ENCODE measurements at regions not wholly inside any gene's neighbourhood (a gene's known extent, or its start where the extent isn't known, plus 50 kb on each side); places are given as distances from the start of the nearest gene placed in this dataset.

DNA sequence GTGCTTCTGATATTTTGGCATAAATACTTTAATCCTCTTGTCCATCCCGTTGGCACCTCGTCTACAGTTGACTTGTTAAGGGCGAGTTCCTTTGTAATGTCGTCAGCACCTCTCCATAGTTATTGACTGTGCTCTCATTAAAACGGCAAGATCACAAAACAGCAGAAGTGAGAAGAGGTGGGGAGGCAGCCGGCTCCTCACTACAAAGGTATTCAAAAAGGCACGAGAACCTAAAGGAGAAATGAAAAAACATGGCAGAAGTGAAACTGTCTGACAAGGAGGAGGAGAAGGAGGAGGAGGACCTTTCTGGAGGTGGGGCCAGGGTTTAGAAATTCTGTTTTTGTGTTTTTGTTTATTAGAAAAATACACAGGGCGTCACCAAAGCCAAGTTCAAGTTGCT is 235.6 kb downstream of the BCL11A start:
- FAIRE-seq (no peak), DNase-seq (ENCODE audit: insufficient read length, low spot score) (no peak)
- TF ChIP-seq, protein P1, sequence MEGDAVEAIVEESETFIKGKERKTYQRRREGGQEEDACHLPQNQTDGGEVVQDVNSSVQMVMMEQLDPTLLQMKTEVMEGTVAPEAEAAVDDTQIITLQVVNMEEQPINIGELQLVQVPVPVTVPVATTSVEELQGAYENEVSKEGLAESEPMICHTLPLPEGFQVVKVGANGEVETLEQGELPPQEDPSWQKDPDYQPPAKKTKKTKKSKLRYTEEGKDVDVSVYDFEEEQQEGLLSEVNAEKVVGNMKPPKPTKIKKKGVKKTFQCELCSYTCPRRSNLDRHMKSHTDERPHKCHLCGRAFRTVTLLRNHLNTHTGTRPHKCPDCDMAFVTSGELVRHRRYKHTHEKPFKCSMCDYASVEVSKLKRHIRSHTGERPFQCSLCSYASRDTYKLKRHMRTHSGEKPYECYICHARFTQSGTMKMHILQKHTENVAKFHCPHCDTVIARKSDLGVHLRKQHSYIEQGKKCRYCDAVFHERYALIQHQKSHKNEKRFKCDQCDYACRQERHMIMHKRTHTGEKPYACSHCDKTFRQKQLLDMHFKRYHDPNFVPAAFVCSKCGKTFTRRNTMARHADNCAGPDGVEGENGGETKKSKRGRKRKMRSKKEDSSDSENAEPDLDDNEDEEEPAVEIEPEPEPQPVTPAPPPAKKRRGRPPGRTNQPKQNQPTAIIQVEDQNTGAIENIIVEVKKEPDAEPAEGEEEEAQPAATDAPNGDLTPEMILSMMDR (IDR thresholded peaks at IDR 0.05; ENCODE audit: insufficient read depth, missing control alignments): no peak

DNA sequence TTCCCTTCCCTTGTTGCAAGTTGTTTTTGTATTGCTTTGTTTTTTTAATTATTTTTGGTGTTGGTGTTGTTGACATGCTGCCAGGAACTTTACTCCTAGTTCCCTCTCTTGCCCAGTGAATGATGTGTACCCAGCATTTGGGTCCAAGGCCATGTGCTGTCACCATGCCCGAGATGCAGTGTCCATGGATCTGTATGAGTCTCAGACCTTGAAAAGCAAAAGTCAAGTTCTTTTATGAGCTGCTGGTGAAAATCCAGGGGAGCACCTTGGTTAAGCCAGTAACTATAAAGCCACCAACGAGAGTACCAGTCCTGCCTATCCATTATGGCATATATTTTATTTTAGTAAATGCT is 236.4 kb downstream of the BCL11A start:
- DNase-seq (ENCODE audit: insufficient read length, low spot score): no peak
- TF ChIP-seq, protein P1 (IDR thresholded peaks at IDR 0.05; ENCODE audit: insufficient read depth, missing control alignments): no peak
- no peak for FAIRE-seq

DNA sequence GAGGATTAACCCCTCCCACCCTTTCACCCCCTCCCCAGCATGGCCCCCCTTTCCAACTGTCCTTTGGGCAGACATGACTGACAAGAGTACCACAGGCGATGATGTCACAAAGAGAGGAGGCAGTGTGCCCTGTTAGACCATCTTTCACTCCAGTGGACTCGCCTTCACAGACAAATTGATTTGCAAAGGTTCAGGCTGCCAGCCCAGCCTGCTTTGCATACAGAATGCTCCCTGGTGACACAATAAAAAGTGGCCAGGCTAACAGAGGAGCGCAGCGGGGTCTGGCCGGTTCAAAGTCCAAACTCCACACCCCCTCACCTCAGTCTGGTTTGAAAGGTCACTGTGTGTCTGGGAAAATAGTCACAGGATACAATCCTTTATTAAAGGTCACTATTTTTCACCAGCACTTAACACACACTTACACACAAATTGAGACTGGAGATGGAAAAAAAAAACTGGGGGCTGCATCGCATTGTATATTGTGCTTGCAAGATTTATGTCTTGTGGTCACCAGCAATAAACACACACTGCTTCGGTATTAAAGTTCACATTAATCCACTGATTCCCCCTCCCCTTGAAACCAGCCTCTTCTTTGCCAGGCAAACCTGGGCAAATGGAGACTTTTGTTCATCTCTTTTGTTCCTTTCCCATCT is 236.9 kb downstream of the BCL11A start:
- FAIRE-seq: no peak
- TF ChIP-seq, protein P1 (IDR thresholded peaks at IDR 0.05; ENCODE audit: insufficient read depth, missing control alignments): no peak
- DNase-seq (ENCODE audit: insufficient read length, low spot score): no peak

DNA sequence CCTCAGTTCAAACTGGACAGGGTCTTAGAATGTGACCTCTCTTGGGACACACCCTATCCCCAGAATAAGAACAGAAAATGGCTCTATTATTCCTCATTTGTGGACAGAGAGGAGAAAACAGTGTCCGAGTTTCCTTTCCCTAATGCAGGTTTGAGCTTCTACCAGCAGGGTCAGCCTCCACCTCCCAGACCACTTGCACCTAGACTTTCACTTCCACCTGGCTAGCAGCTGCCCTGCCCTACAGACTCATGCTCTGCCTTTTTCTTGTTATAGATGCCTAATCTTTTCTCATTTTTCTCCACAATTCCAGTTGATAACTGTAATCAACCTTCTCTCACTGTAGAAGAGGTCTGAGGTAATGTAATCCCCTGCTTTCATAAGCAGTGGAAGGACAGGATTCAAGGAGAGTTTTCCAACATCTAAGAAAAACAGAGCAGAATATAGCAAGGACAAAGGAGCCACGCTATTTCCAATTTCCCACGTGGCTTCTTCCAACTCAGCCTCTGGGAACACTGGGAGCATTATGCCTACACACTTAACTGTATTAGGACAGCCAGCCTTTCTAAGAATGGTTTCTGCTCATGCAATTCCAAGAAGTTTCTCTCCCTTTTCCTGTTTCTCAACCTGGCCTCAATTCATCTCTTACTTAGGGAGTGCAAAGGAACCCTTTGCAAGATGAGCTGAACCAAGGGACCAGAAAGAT is 239.8 kb downstream of the BCL11A start:
- DNase-seq (ENCODE audit: insufficient read length, low spot score) (no peak), FAIRE-seq (no peak)
- TF ChIP-seq, protein P1 (IDR thresholded peaks at IDR 0.05; ENCODE audit: insufficient read depth, missing control alignments): no peak

DNA sequence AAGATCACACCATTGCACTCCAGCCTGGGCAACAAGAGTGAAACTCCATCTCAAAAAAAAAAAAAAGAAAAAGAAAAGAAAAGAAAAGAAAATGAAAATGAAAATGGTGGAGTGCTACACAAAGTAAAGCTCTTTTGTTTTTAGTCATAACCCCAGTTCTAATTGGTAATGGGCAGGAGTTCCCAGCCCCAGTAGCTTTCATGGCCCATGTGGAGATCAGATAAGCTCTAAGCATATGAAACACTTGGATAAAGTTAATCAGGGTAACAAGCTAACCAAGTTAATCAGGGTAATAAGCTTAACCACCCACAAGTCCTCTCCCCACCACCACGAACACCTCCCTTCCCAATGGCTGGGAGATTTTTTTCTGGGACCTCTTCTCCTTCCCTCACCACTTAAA is 240.8 kb downstream of the BCL11A start:
- DNase-seq (ENCODE audit: insufficient read length, low spot score) (no peak), FAIRE-seq (no peak)
- TF ChIP-seq, protein P1 (IDR thresholded peaks at IDR 0.05; ENCODE audit: insufficient read depth, missing control alignments): no peak

DNA sequence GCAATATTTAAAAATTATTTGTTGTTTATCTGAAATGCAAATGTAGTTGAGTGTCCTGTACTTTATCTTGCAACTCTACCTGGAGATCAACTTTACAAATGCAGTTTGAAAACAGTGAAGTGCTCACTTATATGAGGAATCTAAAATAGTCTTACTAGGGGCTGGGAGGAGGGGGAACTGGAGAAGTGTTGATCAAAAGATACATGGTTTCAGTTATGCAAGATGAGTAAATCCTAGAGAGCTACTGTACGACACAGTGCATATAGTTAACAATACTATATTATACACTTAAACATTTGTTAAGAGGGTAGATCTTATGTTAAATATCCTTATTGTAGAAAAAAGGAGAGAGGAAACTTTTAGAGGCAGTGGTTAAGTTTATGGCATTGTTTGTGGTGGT is 241.9 kb downstream of the BCL11A start:
- DNase-seq (ENCODE audit: insufficient read length, low spot score) (no peak), FAIRE-seq (no peak)
- TF ChIP-seq, protein P1 (IDR thresholded peaks at IDR 0.05; ENCODE audit: insufficient read depth, missing control alignments): no peak
